A549 (cell line): ENCODE measurements at regions not wholly inside any gene's neighbourhood (a gene's known extent, or its start where the extent isn't known, plus 50 kb on each side); places are given as distances from the start of the nearest gene placed in this dataset.

Source experiments
- ATAC-seq, 2 experiments: fragments of 200-7000 bp in 1 of 2; fragments of >200 bp in 1 of 2; cut with Nextera tagmentation in 1 of 2; cut with Tn5 transposase in 1 of 2; 3 replicates each; pipeline versions ENCODE4 v1.8.0 to v1.9.1; 2018 to 2020; ENCODE audit warnings: mild to moderate bottlenecking in 1 of 2, moderate library complexity in 1 of 2
- CTCF ChIA-PET: fragments of 300-600 bp; sonication (Branson Sonifier 250); formaldehyde crosslinking; extraction: SDS; loops from one replicate; lab custom pipeline; 2021; ENCODE audit warnings: antibody characterized with exemption, inconsistent platforms; lab: Yijun Ruan, JAX
- POLR2A ChIA-PET: fragments of 350-600 bp; formaldehyde crosslinking; extraction: SDS; loops from one replicate; lab custom pipeline; 2021; ENCODE audit warnings: antibody characterized with exemption, inconsistent platforms; lab: Yijun Ruan, JAX
- DNase-seq, 2 experiments: peaks; one replicate each; pipeline versions ENCODE4 v3.0.0 to v3.0.0-alpha.2; 2011 to 2016; ENCODE audit warnings: low read depth in 1 of 2, low spot score in 1 of 2
- FAIRE-seq: peaks from 2 replicates; lab custom pipeline; 2011; peaks lifted over from hg19 to GRCh38; lab: Jason Lieb, UNC
- H3K27ac ChIP-seq, 2 experiments: fragments of >200 bp; sonication (Bioruptor Twin); formaldehyde crosslinking; 3 replicates each; pipeline ENCODE4 v1.5.1; 2016 to 2017
- H3K4me1 ChIP-seq: fragments of >200 bp; sonication (Bioruptor Twin); formaldehyde crosslinking; 3 replicates; pipeline ENCODE4 v1.6.1; 2016
- H3K4me2 ChIP-seq: fragments of >200 bp; sonication (Bioruptor Twin); formaldehyde crosslinking; 3 replicates; pipeline ENCODE4 v1.6.1; 2016
- H3K4me3 ChIP-seq: fragments of >200 bp; sonication (Bioruptor Twin); formaldehyde crosslinking; 3 replicates; pipeline ENCODE4 v1.5.1; 2016
- H3K9me3 ChIP-seq: fragments of >200 bp; sonication (Bioruptor Twin); formaldehyde crosslinking; 3 replicates; pipeline ENCODE4 v1.6.1; 2016
- CBX2 ChIP-seq: fragments of 200-600 bp; sonication (generic); IDR thresholded peaks from 2 replicates; pipeline ENCODE4 v1.6.1; 2016; ENCODE audit warnings: low read depth, mild to moderate bottlenecking, borderline replicate concordance
- CHD4 ChIP-seq: fragments of 200-600 bp; sonication (generic); IDR thresholded peaks from 2 replicates; pipeline ENCODE4 v1.6.1; 2016; ENCODE audit warnings: antibody characterized with exemption, mild to moderate bottlenecking, borderline replicate concordance
- EHF ChIP-seq: fragments of 250-450 bp; sonication (Bioruptor Pico); IDR thresholded peaks from 2 replicates; pipeline ENCODE4 v1.5.0; 2020; ENCODE audit warnings: mild to moderate bottlenecking
- ESRRA ChIP-seq: fragments of 150-350 bp; IDR thresholded peaks from 2 replicates; pipeline ENCODE4 v1.6.1; 2014; ENCODE audit warnings: mild to moderate bottlenecking, low read length, borderline replicate concordance
- FOSL2 ChIP-seq, 2 experiments: fragments of 450-650 bp in 1 of 2; fragments of >200 bp in 1 of 2; sonication (Bioruptor Twin) in 1 of 2; formaldehyde crosslinking; IDR thresholded peaks; 2 replicates each; pipeline versions ENCODE4 v1.5.0 to v1.6.1; 2016 to 2020; ENCODE audit warnings: mild to moderate bottlenecking in 1 of 2, moderate library complexity in 1 of 2
- GATA3 ChIP-seq: IDR thresholded peaks from 2 replicates; pipeline ENCODE4 v1.6.1; 2012; ENCODE audit warnings: borderline replicate concordance
- JUNB ChIP-seq: fragments of >200 bp; sonication (Bioruptor Twin); formaldehyde crosslinking; IDR thresholded peaks from 2 replicates; pipeline ENCODE4 v1.6.1; 2016
- KDM1A ChIP-seq: fragments of 200-600 bp; sonication (generic); IDR thresholded peaks from 2 replicates; pipeline ENCODE4 v1.6.1; 2016; ENCODE audit warnings: low read depth, mild to moderate bottlenecking
- KDM5A ChIP-seq: fragments of 200-600 bp; sonication (generic); IDR thresholded peaks from 2 replicates; pipeline ENCODE4 v1.6.1; 2016; ENCODE audit warnings: antibody characterized with exemption, mild to moderate bottlenecking
- NFE2L2 ChIP-seq: fragments of 150-350 bp; conservative IDR thresholded peaks from 2 replicates; pipeline ENCODE4 v1.6.1; 2014; ENCODE audit warnings: low read length
- PHF8 ChIP-seq: fragments of 200-600 bp; sonication (generic); IDR thresholded peaks from 2 replicates; pipeline ENCODE4 v1.6.1; 2016; ENCODE audit warnings: low read depth, mild to moderate bottlenecking, antibody characterized with exemption, moderate library complexity, borderline replicate concordance
- RAD21 ChIP-seq, 2 experiments: fragments of >200 bp in 1 of 2; sonication (Bioruptor Twin) in 1 of 2; formaldehyde crosslinking in 1 of 2; IDR thresholded peaks in 1 of 2; conservative IDR thresholded peaks in 1 of 2; 2 replicates in 1 of 2; 3 replicates in 1 of 2; pipeline ENCODE4 v1.6.1; 2012 to 2018; ENCODE audit warnings: inconsistent platforms in 1 of 2
- RFX5 ChIP-seq: fragments of 450-650 bp; IDR thresholded peaks from 2 replicates; pipeline ENCODE4 v1.7.1; 2014; ENCODE audit warnings: antibody characterized with exemption, mild to moderate bottlenecking, moderate library complexity
- RNF2 ChIP-seq: fragments of 200-600 bp; sonication (generic); IDR thresholded peaks from 2 replicates; pipeline ENCODE4 v1.6.1; 2016; ENCODE audit warnings: low read depth, mild to moderate bottlenecking, antibody characterized with exemption, moderate library complexity, borderline replicate concordance
- SMC3 ChIP-seq: fragments of >200 bp; sonication (Bioruptor Twin); formaldehyde crosslinking; IDR thresholded peaks from 3 replicates; pipeline ENCODE4 v1.6.1; 2018; ENCODE audit warnings: inconsistent platforms
- ZNF302 ChIP-seq: fragments of 250-450 bp; sonication (Bioruptor Pico); IDR thresholded peaks from 2 replicates; pipeline ENCODE4 v1.9.0; 2021; ENCODE audit warnings: inconsistent platforms, mild to moderate bottlenecking, moderate library complexity
- WGBS: methylation state at CpG from one replicate; pipeline ENCODE4 v1.1.6; 2017; ENCODE audit errors: missing lambda C conversion rate; 5-methylcytosine and 5-hydroxymethylcytosine counted together
- TF ChIP-seq, protein P1 (sequence below): fragments of 150-350 bp; IDR thresholded peaks from 2 replicates; pipeline ENCODE4 v1.6.1; 2014; ENCODE audit warnings: low read depth, mild to moderate bottlenecking, low read length
- TF ChIP-seq, protein P2 (sequence below): fragments of 200-600 bp; sonication (generic); IDR thresholded peaks from 2 replicates; pipeline ENCODE4 v1.6.1; 2016; ENCODE audit warnings: antibody characterized with exemption, mild to moderate bottlenecking, moderate library complexity
- TF ChIP-seq, protein P3 (sequence below): fragments of 250-450 bp; sonication (Bioruptor Pico); IDR thresholded peaks from 2 replicates; pipeline ENCODE4 v1.5.0; 2020; ENCODE audit warnings: low read depth, mild to moderate bottlenecking, moderate library complexity
- TF ChIP-seq, protein P4 (sequence below): fragments of >200 bp; sonication (Bioruptor Twin); formaldehyde crosslinking; IDR thresholded peaks from 3 replicates; pipeline ENCODE4 v1.5.1; 2016
- TF ChIP-seq, protein P5 (sequence below): fragments of 250-450 bp; sonication (Bioruptor Pico); IDR thresholded peaks from 2 replicates; pipeline ENCODE4 v1.5.0; 2021; ENCODE audit warnings: mild to moderate bottlenecking, moderate library complexity, borderline replicate concordance

DNA sequence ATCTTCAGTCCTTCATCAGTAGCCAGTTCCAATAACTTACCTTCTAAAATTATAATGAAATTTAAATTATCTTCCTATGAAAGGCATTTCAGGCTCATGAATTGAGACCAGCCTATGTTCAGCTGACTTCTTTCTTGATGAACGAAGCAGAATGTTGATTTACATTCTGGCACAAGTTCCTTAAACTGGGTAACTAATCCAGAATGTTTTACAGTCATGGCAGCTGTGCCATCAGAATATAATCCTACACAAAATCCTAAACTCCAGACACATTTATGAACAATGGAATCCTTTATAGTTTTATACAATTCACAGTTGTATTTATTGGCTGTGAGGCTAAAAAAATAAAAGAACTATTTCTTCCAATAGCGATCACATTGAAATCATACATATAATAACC is 97.3 kb upstream of the CPM start:
- ATAC-seq (no peak), FAIRE-seq (no peak), DNase-seq (no peak)
- POLR2A ChIA-PET, result no interaction called here
- TF ChIP-seq KDM1A (no peak), ESRRA (no peak), EHF (CRISPR knock-in tag) (no peak), GATA3 (no peak), SMC3 (no peak), JUNB (no peak), FOSL2 (IDR thresholded peaks at IDR 0.05) (no peak), FOSL2 (CRISPR knock-in tag; IDR thresholded peaks at IDR 0.05) (no peak), RAD21 (conservative IDR thresholded peaks at IDR 0.05 in 1 of 2, IDR thresholded peaks at IDR 0.05 in 1 of 2) (no peak), RNF2 (no peak), PHF8 (no peak), CHD4 (no peak), CBX2 (no peak)
- TF ChIP-seq, protein P1, sequence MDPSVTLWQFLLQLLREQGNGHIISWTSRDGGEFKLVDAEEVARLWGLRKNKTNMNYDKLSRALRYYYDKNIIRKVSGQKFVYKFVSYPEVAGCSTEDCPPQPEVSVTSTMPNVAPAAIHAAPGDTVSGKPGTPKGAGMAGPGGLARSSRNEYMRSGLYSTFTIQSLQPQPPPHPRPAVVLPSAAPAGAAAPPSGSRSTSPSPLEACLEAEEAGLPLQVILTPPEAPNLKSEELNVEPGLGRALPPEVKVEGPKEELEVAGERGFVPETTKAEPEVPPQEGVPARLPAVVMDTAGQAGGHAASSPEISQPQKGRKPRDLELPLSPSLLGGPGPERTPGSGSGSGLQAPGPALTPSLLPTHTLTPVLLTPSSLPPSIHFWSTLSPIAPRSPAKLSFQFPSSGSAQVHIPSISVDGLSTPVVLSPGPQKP, result no peak
- TF ChIP-seq, protein P2, sequence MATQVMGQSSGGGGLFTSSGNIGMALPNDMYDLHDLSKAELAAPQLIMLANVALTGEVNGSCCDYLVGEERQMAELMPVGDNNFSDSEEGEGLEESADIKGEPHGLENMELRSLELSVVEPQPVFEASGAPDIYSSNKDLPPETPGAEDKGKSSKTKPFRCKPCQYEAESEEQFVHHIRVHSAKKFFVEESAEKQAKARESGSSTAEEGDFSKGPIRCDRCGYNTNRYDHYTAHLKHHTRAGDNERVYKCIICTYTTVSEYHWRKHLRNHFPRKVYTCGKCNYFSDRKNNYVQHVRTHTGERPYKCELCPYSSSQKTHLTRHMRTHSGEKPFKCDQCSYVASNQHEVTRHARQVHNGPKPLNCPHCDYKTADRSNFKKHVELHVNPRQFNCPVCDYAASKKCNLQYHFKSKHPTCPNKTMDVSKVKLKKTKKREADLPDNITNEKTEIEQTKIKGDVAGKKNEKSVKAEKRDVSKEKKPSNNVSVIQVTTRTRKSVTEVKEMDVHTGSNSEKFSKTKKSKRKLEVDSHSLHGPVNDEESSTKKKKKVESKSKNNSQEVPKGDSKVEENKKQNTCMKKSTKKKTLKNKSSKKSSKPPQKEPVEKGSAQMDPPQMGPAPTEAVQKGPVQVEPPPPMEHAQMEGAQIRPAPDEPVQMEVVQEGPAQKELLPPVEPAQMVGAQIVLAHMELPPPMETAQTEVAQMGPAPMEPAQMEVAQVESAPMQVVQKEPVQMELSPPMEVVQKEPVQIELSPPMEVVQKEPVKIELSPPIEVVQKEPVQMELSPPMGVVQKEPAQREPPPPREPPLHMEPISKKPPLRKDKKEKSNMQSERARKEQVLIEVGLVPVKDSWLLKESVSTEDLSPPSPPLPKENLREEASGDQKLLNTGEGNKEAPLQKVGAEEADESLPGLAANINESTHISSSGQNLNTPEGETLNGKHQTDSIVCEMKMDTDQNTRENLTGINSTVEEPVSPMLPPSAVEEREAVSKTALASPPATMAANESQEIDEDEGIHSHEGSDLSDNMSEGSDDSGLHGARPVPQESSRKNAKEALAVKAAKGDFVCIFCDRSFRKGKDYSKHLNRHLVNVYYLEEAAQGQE, result no peak
- TF ChIP-seq, protein P3, sequence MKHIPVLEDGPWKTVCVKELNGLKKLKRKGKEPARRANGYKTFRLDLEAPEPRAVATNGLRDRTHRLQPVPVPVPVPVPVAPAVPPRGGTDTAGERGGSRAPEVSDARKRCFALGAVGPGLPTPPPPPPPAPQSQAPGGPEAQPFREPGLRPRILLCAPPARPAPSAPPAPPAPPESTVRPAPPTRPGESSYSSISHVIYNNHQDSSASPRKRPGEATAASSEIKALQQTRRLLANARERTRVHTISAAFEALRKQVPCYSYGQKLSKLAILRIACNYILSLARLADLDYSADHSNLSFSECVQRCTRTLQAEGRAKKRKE (CRISPR knock-in tag), result no peak
- TF ChIP-seq, protein P4, sequence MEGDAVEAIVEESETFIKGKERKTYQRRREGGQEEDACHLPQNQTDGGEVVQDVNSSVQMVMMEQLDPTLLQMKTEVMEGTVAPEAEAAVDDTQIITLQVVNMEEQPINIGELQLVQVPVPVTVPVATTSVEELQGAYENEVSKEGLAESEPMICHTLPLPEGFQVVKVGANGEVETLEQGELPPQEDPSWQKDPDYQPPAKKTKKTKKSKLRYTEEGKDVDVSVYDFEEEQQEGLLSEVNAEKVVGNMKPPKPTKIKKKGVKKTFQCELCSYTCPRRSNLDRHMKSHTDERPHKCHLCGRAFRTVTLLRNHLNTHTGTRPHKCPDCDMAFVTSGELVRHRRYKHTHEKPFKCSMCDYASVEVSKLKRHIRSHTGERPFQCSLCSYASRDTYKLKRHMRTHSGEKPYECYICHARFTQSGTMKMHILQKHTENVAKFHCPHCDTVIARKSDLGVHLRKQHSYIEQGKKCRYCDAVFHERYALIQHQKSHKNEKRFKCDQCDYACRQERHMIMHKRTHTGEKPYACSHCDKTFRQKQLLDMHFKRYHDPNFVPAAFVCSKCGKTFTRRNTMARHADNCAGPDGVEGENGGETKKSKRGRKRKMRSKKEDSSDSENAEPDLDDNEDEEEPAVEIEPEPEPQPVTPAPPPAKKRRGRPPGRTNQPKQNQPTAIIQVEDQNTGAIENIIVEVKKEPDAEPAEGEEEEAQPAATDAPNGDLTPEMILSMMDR, result no peak
- Histone ChIP-seq H3K4me2 (no peak overlapping the region), H3K9me3 (no peaks in the 10 kb centered on the region), H3K4me3 (no peak overlapping the region), H3K27ac (no peak overlapping the region), H3K4me1 (peaks cover 9% of the 10 kb centered on the region)
- CTCF ChIA-PET, result interaction anchor here (5.5 kb wide), 1 partner anchor 39 kb away, joined by 14 read pairs; no protein-coding TSS in a partner anchor
- WGBS, result 78% methylated on average over 2 of the region's 2 CpGs

DNA sequence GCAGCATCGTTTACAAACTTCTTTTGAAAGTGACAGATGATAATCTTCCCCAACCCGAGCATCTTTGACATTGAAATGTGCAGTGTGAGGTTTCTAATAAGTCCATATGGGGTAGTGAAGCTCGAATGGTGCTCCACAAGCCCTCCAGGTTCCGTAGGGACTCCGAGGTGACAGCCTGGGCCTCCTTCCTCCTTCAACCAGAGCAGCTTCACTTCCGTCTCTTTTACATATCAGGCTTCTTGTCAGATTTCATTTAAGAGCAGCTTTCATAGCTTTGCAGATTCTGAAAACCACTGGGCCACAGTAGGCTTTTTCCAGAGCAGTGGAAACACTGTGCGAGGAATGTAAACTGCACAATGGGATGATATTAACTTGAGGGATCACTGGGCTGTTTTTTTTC is 103.6 kb upstream of the CPM start:
- CTCF ChIA-PET, result interaction anchor here (1.6 kb wide), 1 partner anchor 8 kb away, joined by 4 read pairs; no protein-coding TSS in a partner anchor
- no peak overlapping the region for H3K4me2 ChIP-seq
- POLR2A ChIA-PET, result no interaction called here
- FAIRE-seq, result no peak
- no peaks in the 10 kb centered on the region for H3K4me1 ChIP-seq
- H3K27ac ChIP-seq, result no peak overlapping the region
- TF ChIP-seq RFX5, result no peak
- TF ChIP-seq, protein P3 (CRISPR knock-in tag), result no peak
- TF ChIP-seq, protein P5, sequence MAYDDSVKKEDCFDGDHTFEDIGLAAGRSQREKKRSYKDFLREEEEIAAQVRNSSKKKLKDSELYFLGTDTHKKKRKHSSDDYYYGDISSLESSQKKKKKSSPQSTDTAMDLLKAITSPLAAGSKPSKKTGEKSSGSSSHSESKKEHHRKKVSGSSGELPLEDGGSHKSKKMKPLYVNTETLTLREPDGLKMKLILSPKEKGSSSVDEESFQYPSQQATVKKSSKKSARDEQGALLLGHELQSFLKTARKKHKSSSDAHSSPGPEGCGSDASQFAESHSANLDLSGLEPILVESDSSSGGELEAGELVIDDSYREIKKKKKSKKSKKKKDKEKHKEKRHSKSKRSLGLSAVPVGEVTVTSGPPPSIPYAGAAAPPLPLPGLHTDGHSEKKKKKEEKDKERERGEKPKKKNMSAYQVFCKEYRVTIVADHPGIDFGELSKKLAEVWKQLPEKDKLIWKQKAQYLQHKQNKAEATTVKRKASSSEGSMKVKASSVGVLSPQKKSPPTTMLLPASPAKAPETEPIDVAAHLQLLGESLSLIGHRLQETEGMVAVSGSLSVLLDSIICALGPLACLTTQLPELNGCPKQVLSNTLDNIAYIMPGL (CRISPR knock-in tag), result no peak
- no peak for TF ChIP-seq ZNF302 (CRISPR knock-in tag)
- TF ChIP-seq KDM5A, result no peak
- TF ChIP-seq NFE2L2, result no peak
- TF ChIP-seq, all 56 proteins: peak for 0
- WGBS, result 69% methylated on average over 7 of the region's 7 CpGs
- DNase-seq (no peak), ATAC-seq (no peak)
- H3K9me3 ChIP-seq, result no peaks in the 10 kb centered on the region
- H3K4me3 ChIP-seq, result no peak overlapping the region
